ENCODE measurements at regions not wholly inside any gene's neighbourhood (a gene's known extent, or its start where the extent isn't known, plus 50 kb on each side); places are given as distances from the start of the nearest gene placed in this dataset.

DNA sequence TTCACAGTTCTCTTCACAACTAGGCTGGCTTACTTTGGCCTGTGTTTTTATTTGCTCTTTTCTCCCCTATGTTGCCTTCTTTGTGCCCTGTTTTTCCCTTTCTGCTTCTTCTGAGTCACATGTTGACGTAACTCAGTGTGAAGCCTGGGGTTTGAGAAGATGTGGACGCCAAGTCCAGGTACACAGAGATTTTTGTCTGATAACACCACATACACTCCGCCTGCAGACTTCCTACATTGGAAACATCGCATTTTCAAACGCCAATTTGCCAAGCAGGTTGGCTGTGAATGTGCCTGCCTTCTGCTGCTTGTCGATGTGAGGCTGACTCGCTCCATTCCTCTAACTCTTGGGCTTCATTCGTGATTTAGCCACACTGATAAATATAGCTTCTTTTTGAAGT is 62.6 kb upstream of the FN1 start:
- in situ Hi-C loops (cut with HindIII; ENCODE audit: extremely low pct_ligation_motif_present, low pct_unique_long_range_greater_than_20kb) = no loop called here
- 16% methylated on average over 8 of the region's 8 CpGs for WGBS (ENCODE audit: low lambda C conversion rate)
- Histone ChIP-seq H3K4me2 (ENCODE audit: low read depth, low read length) (peak overlapping the region; percentile 36), H3K9ac (ENCODE audit: insufficient read depth, low read depth, low read length) (no peak overlapping the region), H3K27ac (ENCODE audit: extremely low read length, insufficient read depth, low read length) (peak overlapping the region; percentile 38), H3K4me1 (ENCODE audit: insufficient read depth, low read length) (peaks cover 29% of the 10 kb centered on the region), H3K4me3 (replicated peaks in 1 of 3; ENCODE audit: insufficient read depth in 1 of 3, low read depth in 2 of 3, low read length in 3 of 3) (no peak overlapping the region), H3K27me3 (ENCODE audit: control insufficient read depth in 1 of 2, insufficient read depth in 2 of 2, low read length in 2 of 2) (no peaks in the 10 kb centered on the region), H3K36me3 (replicated peaks in 1 of 2; ENCODE audit: control insufficient read depth in 1 of 2, insufficient read depth in 2 of 2, low read length in 2 of 2) (no peaks in the 10 kb centered on the region), H4K20me1 (ENCODE audit: insufficient read depth, low read length) (no peaks in the 10 kb centered on the region), H3K79me2 (ENCODE audit: insufficient read depth, low read length) (no peaks in the 10 kb centered on the region), H2AFZ (ENCODE audit: low read length) (peak overlapping the region; percentile 82), H3K9me3 (ENCODE audit: low read length) (no peaks in the 10 kb centered on the region)
- ATAC-seq (peak; percentile 91), FAIRE-seq (peak; percentile 63), DNase-seq (ENCODE audit: low spot score) (peak; percentile 84)
- POLR2A ChIA-PET = no interaction called here
- intact Hi-C loops (cut with micrococcal nuclease; ENCODE audit: unreplicated experiment) = no loop called here
- CTCF ChIA-PET (ENCODE audit: low intra/inter-chr PET ratio, low total read pairs) = no interaction called here
- BruUV-seq (replicated peaks) = no TSS peak
- TF ChIP-seq HNF4A (CRISPR knock-in tag; IDR thresholded peaks at IDR 0.05) (peak; percentile 32; the same call in 1 of the 2 replicates), TBP (CRISPR knock-in tag; IDR thresholded peaks at IDR 0.05) (no peak), MTF2 (CRISPR knock-in tag; IDR thresholded peaks at IDR 0.05; ENCODE audit: borderline replicate concordance) (no peak), CCDC6 (CRISPR knock-in tag; IDR thresholded peaks at IDR 0.05) (no peak), SMAD9 (CRISPR knock-in tag; IDR thresholded peaks at IDR 0.05) (no peak), ZNF160 (CRISPR knock-in tag; IDR thresholded peaks at IDR 0.05) (no peak), TAF15 (IDR thresholded peaks at IDR 0.05; ENCODE audit: low read depth, low read length, poor library complexity, severe bottlenecking) (no peak), ZEB1 (IDR thresholded peaks at IDR 0.05; ENCODE audit: insufficient replicate concordance, low read depth) (no peak), FOXC1 (CRISPR knock-in tag; IDR thresholded peaks at IDR 0.05; ENCODE audit: borderline replicate concordance) (no peak), RBM22 (optimal IDR thresholded peaks at IDR 0.05; ENCODE audit: low read length) (no peak), IKZF1 (IDR thresholded peaks at IDR 0.05) (no peak), ZNF121 (CRISPR knock-in tag; IDR thresholded peaks at IDR 0.05) (no peak)
- TF ChIP-seq, protein P1, sequence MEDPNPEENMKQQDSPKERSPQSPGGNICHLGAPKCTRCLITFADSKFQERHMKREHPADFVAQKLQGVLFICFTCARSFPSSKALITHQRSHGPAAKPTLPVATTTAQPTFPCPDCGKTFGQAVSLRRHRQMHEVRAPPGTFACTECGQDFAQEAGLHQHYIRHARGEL (CRISPR knock-in tag; IDR thresholded peaks at IDR 0.05) = no peak
- TF ChIP-seq, protein P2, sequence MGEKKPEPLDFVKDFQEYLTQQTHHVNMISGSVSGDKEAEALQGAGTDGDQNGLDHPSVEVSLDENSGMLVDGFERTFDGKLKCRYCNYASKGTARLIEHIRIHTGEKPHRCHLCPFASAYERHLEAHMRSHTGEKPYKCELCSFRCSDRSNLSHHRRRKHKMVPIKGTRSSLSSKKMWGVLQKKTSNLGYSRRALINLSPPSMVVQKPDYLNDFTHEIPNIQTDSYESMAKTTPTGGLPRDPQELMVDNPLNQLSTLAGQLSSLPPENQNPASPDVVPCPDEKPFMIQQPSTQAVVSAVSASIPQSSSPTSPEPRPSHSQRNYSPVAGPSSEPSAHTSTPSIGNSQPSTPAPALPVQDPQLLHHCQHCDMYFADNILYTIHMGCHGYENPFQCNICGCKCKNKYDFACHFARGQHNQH (CRISPR knock-in tag; IDR thresholded peaks at IDR 0.05) = peak; percentile 74
- TF ChIP-seq, protein P3, sequence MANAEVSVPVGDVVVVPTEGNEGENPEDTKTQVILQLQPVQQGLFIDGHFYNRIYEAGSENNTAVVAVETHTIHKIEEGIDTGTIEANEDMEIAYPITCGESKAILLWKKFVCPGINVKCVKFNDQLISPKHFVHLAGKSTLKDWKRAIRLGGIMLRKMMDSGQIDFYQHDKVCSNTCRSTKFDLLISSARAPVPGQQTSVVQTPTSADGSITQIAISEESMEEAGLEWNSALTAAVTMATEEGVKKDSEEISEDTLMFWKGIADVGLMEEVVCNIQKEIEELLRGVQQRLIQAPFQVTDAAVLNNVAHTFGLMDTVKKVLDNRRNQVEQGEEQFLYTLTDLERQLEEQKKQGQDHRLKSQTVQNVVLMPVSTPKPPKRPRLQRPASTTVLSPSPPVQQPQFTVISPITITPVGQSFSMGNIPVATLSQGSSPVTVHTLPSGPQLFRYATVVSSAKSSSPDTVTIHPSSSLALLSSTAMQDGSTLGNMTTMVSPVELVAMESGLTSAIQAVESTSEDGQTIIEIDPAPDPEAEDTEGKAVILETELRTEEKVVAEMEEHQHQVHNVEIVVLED (CRISPR knock-in tag; IDR thresholded peaks at IDR 0.05; ENCODE audit: borderline replicate concordance) = 0 out of 2 replicates have a peak, but pooled peaks have one; percentile 37
- TF ChIP-seq, protein P4, sequence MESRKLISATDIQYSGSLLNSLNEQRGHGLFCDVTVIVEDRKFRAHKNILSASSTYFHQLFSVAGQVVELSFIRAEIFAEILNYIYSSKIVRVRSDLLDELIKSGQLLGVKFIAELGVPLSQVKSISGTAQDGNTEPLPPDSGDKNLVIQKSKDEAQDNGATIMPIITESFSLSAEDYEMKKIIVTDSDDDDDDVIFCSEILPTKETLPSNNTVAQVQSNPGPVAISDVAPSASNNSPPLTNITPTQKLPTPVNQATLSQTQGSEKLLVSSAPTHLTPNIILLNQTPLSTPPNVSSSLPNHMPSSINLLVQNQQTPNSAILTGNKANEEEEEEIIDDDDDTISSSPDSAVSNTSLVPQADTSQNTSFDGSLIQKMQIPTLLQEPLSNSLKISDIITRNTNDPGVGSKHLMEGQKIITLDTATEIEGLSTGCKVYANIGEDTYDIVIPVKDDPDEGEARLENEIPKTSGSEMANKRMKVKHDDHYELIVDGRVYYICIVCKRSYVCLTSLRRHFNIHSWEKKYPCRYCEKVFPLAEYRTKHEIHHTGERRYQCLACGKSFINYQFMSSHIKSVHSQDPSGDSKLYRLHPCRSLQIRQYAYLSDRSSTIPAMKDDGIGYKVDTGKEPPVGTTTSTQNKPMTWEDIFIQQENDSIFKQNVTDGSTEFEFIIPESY (CRISPR knock-in tag; IDR thresholded peaks at IDR 0.05) = peak; percentile 76; the same call in 1 of the 2 replicates
- TF ChIP-seq, protein P5, sequence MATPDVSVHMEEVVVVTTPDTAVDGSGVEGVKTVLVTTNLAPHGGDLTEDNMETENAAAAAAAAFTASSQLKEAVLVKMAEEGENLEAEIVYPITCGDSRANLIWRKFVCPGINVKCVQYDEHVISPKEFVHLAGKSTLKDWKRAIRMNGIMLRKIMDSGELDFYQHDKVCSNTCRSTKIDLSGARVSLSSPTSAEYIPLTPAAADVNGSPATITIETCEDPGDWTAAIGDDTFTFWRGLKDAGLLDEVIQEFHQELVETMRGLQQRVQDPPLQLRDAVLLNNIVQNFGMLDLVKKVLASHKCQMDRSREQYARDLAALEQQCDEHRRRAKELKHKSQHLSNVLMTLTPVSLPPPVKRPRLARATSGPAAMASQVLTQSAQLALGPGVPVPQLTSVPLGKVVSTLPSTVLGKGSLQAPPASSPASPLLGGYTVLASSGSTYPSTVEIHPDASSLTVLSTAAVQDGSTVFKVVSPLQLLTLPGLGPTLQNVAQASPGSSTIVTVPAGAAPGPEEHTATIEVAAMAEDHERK (CRISPR knock-in tag; IDR thresholded peaks at IDR 0.05; ENCODE audit: low read depth) = no peak
- TF ChIP-seq, protein P6, sequence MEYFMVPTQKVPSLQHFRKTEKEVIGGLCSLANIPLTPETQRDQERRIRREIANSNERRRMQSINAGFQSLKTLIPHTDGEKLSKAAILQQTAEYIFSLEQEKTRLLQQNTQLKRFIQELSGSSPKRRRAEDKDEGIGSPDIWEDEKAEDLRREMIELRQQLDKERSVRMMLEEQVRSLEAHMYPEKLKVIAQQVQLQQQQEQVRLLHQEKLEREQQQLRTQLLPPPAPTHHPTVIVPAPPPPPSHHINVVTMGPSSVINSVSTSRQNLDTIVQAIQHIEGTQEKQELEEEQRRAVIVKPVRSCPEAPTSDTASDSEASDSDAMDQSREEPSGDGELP (IDR thresholded peaks at IDR 0.05; ENCODE audit: borderline replicate concordance, low read depth) = no peak

Data from HepG2 (cell line).